Keratinocyte (primary cell): ENCODE measurements at regions not wholly inside any gene's neighbourhood (a gene's known extent, or its start where the extent isn't known, plus 50 kb on each side); places are given as distances from the start of the nearest gene placed in this dataset.

Experiments used
- CTCF ChIP-seq, 3 experiments: IDR thresholded peaks in 1 of 3; conservative IDR thresholded peaks in 1 of 3; optimal IDR thresholded peaks in 1 of 3; 2 replicates in 2 of 3; 3 replicates in 1 of 3; pipeline versions ENCODE3 to v1.5.1; 2011; ENCODE audit warnings: low read length in 3 of 3, mild to moderate bottlenecking in 3 of 3, moderate library complexity in 2 of 3, control low read depth in 1 of 3, inconsistent platforms in 1 of 3; ENCODE audit not compliant: insufficient read depth in 2 of 3; ENCODE audit errors: extremely low read depth in 1 of 3
- EZH2 ChIP-seq: IDR thresholded peaks from one replicate; pipeline ENCODE4 v1.6.1; 2012; ENCODE audit warnings: inconsistent platforms, mild to moderate bottlenecking, low read length, moderate library complexity

- no peak for TF ChIP-seq CTCF (optimal IDR thresholded peaks at IDR 0.05 in 1 of 3, IDR thresholded peaks at IDR 0.05 in 1 of 3, conservative IDR thresholded peaks at IDR 0.05 in 1 of 3; ENCODE audit: extremely low read depth in 1 of 3, insufficient read depth in 2 of 3, low read length in 3 of 3)
- no peak for TF ChIP-seq EZH2
These were observed 245.9 kb downstream of the SYK start for GRCh38 chr9:91047529-91047928.
